ENCODE measurements at regions not wholly inside any gene's neighbourhood (a gene's known extent, or its start where the extent isn't known, plus 50 kb on each side); places are given as distances from the start of the nearest gene placed in this dataset.
"Not testable (repeated sequence)": the region's sequence is repeated elsewhere in the genome, so short reads cannot be mapped to it uniquely, and the experiment has no call there.

DNA sequence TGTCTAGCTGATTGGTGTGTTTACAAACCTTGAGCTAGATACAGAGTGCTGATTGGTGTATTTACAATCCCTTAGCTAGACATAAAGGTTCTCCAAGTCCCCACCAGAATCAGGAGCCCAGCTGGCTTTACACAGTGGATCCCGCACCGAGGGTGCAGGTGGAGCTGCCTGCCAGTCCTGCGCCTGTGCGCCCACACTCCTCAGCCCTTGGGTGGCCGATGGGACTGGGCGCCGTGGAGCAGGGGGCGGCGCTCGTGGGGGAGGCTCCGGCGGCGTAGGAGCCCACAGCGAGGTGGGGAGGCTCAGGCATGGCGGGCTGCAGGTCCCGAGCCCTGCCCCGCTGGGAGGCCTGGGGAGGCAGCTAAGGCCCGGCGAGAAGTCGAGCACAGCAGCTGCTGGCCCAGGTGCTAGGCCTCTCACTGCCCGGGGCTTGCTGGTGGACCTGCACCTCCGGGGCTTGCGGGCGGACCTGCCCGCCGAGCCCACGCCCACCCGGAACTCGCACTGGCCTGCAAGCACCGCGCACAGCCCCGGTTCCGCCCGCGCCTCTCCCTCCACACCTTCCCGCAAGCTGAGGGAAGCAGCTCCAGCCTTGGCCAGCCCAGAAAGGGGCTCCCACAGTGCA is 51.0 kb upstream of the CDYL start:
- not testable (repeated sequence) for H3K9ac ChIP-seq; H3K79me2 ChIP-seq (ENCODE audit: insufficient read depth, low read depth); H3K4me2 ChIP-seq; H2AFZ ChIP-seq (ENCODE audit: low read depth); H3K4me3 ChIP-seq (IDR thresholded peaks at IDR 0.05; ENCODE audit: insufficient read depth, low read depth, low read length); H3K36me3 ChIP-seq (ENCODE audit: insufficient read depth); H3K27ac ChIP-seq; H3K27me3 ChIP-seq (ENCODE audit: insufficient read depth, low read depth); H4K20me1 ChIP-seq (ENCODE audit: insufficient read depth)
- H3K4me1 ChIP-seq (ENCODE audit: low read depth, poor library complexity, severe bottlenecking), result peaks cover 32% of the 10 kb centered on the region

GRCh38 chr6:4724727-4725126 is 51.5 kb upstream of the CDYL start:
- H3K27me3 ChIP-seq (ENCODE audit: insufficient read depth, low read depth); H2AFZ ChIP-seq (ENCODE audit: low read depth); H3K9ac ChIP-seq; H3K79me2 ChIP-seq (ENCODE audit: insufficient read depth, low read depth); H3K27ac ChIP-seq; H3K36me3 ChIP-seq (ENCODE audit: insufficient read depth); H3K4me2 ChIP-seq; H4K20me1 ChIP-seq (ENCODE audit: insufficient read depth); H3K4me3 ChIP-seq (IDR thresholded peaks at IDR 0.05; ENCODE audit: insufficient read depth, low read depth, low read length): not testable (repeated sequence)
- peaks cover 32% of the 10 kb centered on the region for H3K4me1 ChIP-seq (ENCODE audit: low read depth, poor library complexity, severe bottlenecking)

DNA sequence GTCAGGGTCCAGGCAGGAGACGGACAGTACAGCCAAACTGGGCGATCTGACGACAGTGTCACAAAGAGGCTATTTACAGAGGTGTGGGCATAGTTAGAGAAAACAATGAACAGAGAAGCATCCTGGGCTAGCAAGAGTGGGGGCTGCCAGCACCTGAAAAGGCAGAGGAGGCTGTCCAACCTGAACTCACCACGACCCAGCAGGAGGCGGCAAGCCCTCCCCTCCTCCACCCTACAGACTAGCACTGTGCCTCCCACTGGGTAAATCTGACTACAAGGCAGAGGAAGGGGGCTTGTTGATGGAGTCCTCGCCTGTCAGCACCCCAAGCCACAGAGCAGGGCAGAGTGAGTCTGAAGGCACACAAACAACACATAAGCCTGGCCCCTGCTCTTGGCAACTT is 52.8 kb upstream of the CDYL start:
- H4K20me1 ChIP-seq (ENCODE audit: insufficient read depth), result no peaks in the 10 kb centered on the region
- H3K4me2 ChIP-seq, result no peak overlapping the region
- no peak overlapping the region for H2AFZ ChIP-seq (ENCODE audit: low read depth)
- H3K27ac ChIP-seq, result no peak overlapping the region
- H3K4me1 ChIP-seq (ENCODE audit: low read depth, poor library complexity, severe bottlenecking), result peaks cover 20% of the 10 kb centered on the region
- TF ChIP-seq, protein P1, sequence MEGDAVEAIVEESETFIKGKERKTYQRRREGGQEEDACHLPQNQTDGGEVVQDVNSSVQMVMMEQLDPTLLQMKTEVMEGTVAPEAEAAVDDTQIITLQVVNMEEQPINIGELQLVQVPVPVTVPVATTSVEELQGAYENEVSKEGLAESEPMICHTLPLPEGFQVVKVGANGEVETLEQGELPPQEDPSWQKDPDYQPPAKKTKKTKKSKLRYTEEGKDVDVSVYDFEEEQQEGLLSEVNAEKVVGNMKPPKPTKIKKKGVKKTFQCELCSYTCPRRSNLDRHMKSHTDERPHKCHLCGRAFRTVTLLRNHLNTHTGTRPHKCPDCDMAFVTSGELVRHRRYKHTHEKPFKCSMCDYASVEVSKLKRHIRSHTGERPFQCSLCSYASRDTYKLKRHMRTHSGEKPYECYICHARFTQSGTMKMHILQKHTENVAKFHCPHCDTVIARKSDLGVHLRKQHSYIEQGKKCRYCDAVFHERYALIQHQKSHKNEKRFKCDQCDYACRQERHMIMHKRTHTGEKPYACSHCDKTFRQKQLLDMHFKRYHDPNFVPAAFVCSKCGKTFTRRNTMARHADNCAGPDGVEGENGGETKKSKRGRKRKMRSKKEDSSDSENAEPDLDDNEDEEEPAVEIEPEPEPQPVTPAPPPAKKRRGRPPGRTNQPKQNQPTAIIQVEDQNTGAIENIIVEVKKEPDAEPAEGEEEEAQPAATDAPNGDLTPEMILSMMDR (conservative IDR thresholded peaks at IDR 0.05; ENCODE audit: low read depth, low read length), result no peak
- no peaks in the 10 kb centered on the region for H3K36me3 ChIP-seq (ENCODE audit: insufficient read depth)
- H3K79me2 ChIP-seq (ENCODE audit: insufficient read depth, low read depth), result no peaks in the 10 kb centered on the region
- no peak overlapping the region for H3K4me3 ChIP-seq (IDR thresholded peaks at IDR 0.05; ENCODE audit: insufficient read depth, low read depth, low read length)
- no peaks in the 10 kb centered on the region for H3K27me3 ChIP-seq (ENCODE audit: insufficient read depth, low read depth)
- H3K9ac ChIP-seq, result no peak overlapping the region

DNA sequence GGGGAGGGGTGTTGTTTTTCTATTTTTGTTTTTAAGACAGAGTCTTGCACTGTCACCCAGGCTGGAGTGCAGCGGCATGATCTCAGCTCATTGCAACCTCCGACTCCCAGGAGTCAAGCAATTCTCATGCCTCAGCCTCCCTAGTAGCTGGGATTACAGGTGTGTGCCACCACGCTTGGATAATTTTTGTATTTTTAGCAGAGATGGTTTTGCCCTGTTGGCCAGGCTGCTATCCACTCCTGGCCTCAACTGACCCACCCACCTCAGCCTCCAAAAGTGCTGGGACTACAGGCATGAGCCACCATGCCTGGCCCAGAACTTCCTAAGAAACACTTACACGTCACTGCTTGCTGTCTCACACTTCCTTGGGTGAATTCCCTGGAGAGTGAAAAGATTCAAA is 54.8 kb upstream of the CDYL start:
- not testable (repeated sequence) for H3K27ac ChIP-seq; H3K9ac ChIP-seq; H3K36me3 ChIP-seq (ENCODE audit: insufficient read depth); H3K79me2 ChIP-seq (ENCODE audit: insufficient read depth, low read depth); H2AFZ ChIP-seq (ENCODE audit: low read depth); H3K4me3 ChIP-seq (IDR thresholded peaks at IDR 0.05; ENCODE audit: insufficient read depth, low read depth, low read length); H4K20me1 ChIP-seq (ENCODE audit: insufficient read depth); H3K4me2 ChIP-seq; H3K27me3 ChIP-seq (ENCODE audit: insufficient read depth, low read depth); H3K4me1 ChIP-seq (ENCODE audit: low read depth, poor library complexity, severe bottlenecking)

- Histone ChIP-seq H3K9ac (no peak overlapping the region), H3K36me3 (ENCODE audit: insufficient read depth) (no peaks in the 10 kb centered on the region), H3K27ac (no peak overlapping the region), H3K27me3 (ENCODE audit: insufficient read depth, low read depth) (no peaks in the 10 kb centered on the region), H3K4me2 (no peak overlapping the region), H2AFZ (ENCODE audit: low read depth) (no peak overlapping the region), H3K4me3 (IDR thresholded peaks at IDR 0.05; ENCODE audit: insufficient read depth, low read depth, low read length) (no peak overlapping the region), H3K79me2 (ENCODE audit: insufficient read depth, low read depth) (no peaks in the 10 kb centered on the region), H3K4me1 (ENCODE audit: low read depth, poor library complexity, severe bottlenecking) (no peaks in the 10 kb centered on the region), H4K20me1 (ENCODE audit: insufficient read depth) (no peaks in the 10 kb centered on the region)
- TF ChIP-seq, protein P1 (conservative IDR thresholded peaks at IDR 0.05; ENCODE audit: low read depth, low read length), result no peak
Observed at GRCh38 chr6:4719491-4719890, 56.7 kb upstream of the CDYL start.

DNA sequence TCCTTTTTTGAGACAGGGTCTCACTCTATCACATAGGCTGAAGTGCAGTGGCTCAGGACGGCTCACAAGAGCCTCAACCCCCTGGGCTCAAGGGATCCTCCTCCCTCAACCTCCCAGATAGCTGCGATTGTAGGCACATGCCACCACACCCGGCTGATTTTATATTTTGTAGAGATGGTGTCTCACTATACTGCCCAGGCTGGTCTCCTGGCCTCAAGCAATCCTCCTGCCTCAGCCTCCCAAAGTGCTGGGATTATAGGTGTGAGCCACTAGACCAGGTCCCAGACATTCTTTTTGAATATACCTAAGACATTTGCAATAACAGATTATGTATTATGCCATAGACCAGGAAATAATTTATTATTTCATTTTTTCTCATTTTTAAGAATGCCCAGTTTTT is 58.3 kb upstream of the CDYL start:
- Histone ChIP-seq H3K4me1 (ENCODE audit: low read depth, poor library complexity, severe bottlenecking) (no peaks in the 10 kb centered on the region), H3K4me3 (IDR thresholded peaks at IDR 0.05; ENCODE audit: insufficient read depth, low read depth, low read length) (no peak overlapping the region), H3K4me2 (no peak overlapping the region), H3K36me3 (ENCODE audit: insufficient read depth) (no peaks in the 10 kb centered on the region), H3K9ac (no peak overlapping the region), H3K27me3 (ENCODE audit: insufficient read depth, low read depth) (no peaks in the 10 kb centered on the region), H3K27ac (no peak overlapping the region), H2AFZ (ENCODE audit: low read depth) (no peak overlapping the region), H3K79me2 (ENCODE audit: insufficient read depth, low read depth) (no peaks in the 10 kb centered on the region), H4K20me1 (ENCODE audit: insufficient read depth) (no peaks in the 10 kb centered on the region)
- TF ChIP-seq, protein P1 (conservative IDR thresholded peaks at IDR 0.05; ENCODE audit: low read depth, low read length), result no peak

Measured in KMS-11 (cell line).